8988T (cell line): ENCODE measurements at regions not wholly inside any gene's neighbourhood (a gene's known extent, or its start where the extent isn't known, plus 50 kb on each side); places are given as distances from the start of the nearest gene placed in this dataset.

Experiments used
- DNase-seq: peaks from one replicate; pipeline ENCODE4 v3.0.0; 2011

DNA sequence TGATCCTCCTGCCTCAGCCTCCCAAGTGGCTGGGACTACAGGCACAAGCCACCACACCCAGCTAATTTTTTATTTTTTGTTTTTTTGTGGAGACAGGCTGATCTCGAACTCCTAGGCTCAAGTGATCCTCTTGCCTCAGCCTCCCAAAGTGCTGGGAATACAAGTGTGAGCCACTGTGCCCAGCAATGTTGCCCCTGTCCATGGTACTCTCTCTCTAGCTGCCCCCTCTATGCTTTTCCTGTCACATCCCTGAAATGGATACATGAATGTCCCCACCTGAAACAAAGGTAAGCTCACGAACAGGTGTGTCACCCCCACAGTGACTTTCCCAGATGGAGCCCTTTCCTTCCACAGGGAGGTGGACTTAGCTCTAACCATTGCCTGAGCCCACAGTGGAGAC is 141.1 kb upstream of the MGMT start:
- DNase-seq = no peak

DNA sequence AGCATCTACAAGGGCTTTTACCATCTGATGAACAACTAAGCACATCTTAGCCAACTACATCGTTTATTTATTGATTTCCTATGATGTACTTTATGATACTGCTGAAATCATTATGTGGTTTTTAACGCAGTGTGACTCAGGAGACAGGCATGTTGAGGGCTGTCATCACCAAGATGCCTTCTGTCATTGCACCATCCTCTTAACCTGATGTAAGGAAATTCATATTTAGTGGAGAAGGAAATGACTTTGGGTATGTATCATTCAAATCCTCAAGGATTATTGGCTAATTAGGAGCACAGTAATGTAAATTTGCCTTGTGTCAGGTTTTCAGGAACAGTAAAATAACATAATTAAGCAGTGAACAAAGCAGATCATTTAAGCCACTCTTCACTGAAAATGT is 138.5 kb upstream of the MGMT start:
- no peak for DNase-seq

DNA sequence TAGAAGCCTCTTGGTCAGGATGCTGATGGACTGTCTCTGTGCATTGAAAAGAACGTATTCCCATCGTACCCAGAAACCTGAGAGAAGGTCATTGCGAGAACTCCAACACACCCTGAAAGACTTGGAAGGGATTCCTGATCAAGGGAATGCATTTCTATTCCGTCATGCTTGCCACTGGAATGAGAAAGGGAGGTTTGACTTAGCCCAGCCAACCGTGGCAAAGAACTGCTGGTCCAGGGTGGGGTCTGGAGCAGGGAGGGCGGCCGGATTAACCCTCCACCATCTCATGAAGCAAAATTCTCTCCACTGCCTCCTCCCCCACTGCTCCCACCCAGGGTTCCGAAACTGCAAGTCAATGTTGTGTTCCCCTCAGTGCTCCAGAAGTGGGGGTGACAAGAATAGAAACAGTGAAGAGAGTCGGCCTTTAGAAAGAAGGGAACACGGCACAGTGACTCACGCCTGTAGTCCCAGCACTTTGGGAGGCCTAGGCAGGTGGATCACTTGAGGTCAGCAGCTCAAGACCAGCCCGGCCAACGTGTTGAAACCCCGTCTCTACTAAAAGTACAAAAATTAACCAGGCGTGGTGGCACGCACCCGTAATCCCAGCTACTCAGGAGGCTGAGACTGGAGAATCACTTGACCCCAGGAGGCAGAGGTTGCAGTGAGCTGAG is 137.5 kb upstream of the MGMT start:
- no peak for DNase-seq

DNA sequence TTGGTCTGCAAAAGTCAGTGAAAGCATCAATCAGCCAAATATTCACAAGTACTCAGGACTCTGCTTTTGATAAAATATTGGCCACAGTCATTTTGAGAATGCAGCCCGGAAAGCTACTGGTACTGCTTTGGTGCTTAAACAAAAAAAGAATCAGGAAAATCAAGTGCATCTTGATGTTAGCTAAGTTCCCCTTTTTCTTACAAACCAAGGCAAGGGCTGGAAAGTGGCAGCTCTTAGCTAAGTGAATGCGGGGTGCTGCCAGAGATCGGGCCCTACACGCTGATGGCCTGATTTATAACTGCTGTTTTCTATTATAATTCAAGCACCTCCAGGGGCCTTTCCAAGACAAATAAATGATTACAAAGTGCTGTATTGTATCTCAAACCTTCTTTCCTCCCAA is 136.8 kb upstream of the MGMT start:
- no peak for DNase-seq

DNA sequence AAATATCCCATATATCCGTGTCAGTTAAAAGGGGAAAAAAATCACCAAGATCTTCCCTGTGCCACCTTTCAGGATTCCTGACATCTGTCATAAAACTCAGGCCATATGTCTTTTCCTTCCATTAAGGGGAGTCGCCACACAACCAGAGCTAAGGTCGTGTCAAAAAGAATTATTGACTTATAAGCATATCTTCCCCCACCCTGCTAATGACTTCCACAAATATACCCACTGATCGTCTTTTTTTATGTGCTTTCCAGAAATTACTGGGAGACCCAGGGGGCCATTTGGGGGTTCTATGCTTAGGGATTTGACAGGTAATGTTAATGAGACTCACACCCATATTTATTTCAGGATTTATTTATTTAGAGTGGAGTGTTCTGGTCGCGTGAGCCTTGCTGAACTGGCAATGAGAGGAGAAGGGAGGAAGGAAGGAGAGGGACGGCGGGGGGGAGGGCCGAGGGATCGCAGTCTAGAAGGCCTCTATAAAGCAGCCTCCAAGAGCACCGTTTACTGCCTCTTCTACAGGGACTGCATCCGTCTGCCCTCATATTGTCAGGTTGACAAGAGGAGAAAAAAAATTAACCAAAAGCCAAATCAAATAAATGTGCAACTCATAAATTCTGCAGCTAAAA is 135.7 kb upstream of the MGMT start:
- DNase-seq = no peak

DNA sequence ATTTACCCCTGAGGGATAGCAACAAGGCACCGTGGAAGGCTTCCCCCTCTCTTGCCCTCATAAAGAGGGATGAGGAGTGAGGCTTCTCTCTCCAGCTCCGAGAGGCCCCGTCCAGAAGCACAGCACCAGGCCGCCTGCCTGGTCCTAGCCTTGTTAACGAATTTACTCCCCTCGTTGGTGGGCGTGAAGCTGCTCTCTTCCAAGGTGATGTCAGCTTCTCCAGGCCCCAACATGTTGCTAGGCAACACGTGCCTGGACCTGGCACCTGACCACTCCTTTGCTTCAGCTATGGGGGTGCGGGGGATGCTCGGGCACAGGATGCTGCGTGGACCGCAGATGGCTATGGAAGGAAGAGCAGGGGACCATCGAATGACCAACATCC is 135.2 kb upstream of the MGMT start:
- DNase-seq = no peak

DNA sequence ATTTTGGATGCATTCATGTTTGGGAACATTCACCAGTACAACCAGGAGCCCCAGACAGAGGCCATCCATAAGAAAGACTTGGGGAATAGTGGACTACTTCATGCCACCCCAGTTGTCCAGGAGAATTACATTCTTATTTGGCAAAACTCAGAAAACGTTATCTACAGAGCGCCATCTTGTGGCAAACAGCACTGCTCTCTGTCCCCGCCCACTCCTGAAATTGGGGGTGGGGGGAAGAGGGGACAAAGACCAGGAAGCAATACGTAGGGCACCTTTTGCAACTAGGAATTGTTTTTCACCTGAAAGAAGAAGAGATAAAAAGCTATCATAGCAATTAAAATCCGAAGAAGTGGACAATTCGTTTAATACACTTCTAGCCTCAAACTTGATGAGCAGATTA is 134.6 kb upstream of the MGMT start:
- DNase-seq = no peak

DNA sequence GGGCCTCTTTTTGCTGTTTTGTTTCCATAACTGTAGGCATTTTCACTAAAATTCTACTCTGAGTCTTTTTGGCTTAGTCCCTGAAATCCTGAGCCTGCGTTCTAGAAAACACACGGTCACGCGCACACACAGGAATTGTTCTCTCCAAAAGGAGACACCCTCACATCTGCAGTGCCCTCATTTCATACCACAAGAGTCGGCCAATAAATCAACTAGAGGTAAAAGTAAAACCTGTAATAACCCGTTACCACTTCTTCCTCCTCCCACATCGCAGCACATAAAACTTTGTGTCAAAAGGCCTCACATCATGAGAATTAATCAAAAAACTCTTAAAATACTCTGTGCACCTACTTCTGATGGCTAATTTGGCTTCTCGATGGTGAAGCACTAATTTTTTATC is 133.3 kb upstream of the MGMT start:
- DNase-seq = no peak

DNA sequence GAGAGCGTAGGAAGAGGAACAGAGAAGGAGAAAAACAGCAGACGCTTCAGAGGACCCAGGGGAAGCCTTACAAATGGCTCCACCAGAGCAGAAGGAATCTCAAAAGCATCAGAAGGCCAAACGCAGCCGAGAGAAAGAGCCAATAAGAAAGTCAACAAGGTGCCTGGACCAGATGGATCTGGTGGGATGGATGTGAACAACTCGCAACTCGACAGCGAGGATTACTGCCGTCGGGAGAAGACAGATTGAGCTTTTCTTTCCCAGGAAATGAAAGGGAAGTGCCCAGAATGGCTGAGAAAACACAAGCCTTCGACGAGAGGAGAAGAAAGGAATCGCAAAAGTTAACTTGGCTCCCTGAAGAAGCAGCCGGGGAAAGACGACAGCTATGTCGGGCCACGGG is 132.8 kb upstream of the MGMT start:
- DNase-seq = no peak

DNA sequence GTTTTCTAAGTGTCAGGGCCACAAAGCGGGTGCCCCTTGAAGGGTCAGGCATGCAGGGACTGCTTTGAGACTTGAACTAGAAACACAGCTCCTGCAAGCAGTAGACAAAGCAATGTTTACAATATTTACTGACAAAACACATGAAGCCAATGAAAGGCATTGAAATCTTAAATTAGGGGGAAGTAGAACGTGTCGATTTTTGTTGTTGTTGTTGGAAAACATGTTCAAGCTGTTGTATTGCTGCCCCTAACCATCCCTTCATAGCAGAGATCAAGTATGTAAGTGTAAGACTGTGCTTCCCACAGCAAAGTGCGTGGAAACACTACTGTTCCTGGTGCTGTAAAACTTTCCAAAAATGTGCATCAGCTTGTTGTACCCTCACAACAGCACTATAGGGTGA is 131.6 kb upstream of the MGMT start:
- no peak for DNase-seq

DNA sequence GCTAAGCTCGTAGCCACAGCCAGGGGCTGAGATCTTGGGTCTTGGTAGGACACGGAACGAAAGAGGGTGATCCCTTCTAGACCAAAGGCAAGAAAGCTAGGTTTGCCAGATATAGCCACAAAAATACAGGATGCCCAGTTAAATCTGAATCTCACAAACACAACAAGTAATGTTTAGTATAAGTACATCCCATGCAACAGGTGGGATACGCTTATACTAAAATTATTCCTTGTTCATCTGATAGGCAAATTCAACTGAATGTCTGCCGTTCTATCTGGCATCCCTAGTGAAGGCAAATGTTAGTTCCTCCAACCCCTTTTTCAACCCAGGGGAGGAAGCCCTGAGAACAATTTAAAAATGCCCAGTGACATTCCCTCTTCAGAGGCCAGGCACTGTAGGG is 131.1 kb upstream of the MGMT start:
- DNase-seq = no peak

DNA sequence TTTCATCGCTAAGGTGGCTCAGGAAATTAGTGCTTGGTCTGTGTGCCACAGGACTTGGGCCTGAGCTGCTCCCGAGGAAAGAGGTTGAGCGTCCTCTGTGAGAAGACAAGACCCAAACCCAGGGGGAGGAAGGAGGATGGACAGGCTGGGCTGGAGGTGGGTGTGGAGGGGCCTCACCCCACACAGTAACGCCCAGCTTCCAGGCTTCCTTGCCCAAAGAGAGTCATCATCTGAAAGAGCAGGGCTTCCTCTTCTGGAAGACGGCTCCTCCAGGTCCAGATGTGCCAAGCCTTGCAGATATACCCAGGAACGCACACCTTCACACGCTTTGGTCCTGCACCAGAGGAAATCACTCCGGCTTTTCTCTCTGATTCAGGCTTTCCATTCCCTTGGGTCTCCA is 127.8 kb upstream of the MGMT start:
- no peak for DNase-seq

DNA sequence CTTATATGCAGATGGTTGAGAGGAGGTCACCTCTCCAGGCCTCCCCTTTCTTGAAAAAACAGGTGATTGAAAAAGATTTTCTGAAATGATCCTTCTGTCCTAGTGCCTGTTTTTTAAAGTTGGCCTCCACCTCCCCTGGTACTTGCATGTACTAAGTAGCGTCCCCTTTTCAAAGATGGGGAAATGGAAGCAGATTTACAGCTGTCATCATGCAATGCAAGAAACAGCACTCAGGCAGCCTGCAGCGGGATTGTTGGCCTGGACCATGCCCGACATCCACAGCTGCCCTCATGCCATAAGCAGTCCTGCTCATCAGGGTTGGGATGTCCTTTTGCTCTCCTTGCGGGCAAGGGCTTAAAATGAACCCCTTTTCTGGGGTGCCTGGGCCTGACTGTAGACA is 127.2 kb upstream of the MGMT start:
- no peak for DNase-seq

DNA sequence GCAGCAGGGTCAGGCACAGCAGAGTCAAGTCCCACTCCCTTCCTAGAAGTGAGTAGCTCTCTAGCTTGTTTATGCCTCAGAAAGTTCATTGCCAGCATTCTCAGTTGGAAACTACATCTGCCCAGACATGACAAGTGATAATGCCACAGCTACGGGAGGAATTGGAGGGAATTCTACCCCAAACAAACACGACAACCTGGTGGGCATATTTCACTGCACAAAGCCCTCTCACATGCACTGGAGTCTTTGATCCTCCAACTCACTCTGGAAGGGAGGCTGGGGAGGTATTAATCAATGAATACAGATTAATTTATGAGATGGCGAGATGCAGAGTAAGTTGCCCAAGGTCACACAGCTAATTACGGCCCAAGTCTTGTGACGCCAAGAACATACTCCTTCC is 126.0 kb upstream of the MGMT start:
- DNase-seq = no peak

DNA sequence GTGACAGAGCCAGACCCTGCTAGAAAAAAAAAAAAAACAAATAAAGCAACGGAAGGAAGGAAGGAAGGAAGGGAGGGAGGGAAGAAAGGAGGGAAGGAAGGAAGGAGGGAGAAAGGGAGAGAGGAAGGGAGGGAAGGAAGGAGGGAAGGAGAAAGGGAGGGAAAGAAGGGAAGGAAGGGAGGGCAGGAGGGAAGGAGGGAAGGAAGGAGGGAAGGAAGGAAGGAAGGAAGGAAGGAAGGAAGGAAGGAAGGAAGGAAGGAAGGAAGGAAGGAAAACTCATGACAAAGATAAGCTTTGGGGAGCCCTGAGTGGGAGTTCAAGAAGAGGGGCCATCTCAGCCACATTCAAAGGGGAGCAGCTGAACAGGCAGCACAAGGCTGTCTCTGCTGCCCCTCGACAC is 124.7 kb upstream of the MGMT start:
- no peak for DNase-seq

DNA sequence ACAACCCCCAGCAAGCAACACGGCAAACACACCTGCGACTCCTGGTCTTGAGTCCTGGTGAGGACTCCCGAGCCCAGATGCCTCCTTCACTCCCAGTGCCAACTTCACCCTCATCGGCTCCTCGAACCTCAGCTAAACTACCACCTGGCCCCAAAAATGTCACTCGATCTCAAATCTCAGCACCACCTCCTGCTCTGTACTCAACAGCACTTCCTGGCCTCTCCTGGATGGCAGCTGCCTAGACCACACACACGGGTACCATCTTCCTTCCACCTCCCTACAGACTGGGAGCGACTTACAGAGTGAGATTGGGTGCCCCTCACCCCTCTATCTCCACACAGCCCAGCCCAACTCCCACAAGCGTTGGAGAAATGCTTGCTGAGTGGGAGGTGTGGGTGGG is 123.9 kb upstream of the MGMT start:
- DNase-seq = no peak

DNA sequence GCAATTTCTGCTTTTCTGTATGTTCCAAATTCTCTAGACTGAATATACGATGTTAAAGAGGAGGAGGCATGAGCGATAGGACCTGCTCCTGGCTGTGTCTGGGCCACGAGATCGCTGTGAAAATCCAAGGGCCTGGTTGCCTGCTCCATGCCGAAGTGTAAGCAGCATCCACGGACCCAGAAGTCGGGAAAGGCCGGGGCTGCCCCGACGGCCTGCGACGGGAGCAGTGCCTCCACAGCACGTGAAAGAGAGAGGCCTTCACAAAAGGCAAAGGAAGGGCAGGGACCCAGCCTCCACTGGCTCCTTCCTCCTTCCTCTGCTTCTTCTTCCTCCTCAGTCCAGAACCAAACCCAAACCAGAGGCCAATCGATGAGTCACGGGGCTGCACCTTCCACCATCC is 122.9 kb upstream of the MGMT start:
- DNase-seq = no peak

DNA sequence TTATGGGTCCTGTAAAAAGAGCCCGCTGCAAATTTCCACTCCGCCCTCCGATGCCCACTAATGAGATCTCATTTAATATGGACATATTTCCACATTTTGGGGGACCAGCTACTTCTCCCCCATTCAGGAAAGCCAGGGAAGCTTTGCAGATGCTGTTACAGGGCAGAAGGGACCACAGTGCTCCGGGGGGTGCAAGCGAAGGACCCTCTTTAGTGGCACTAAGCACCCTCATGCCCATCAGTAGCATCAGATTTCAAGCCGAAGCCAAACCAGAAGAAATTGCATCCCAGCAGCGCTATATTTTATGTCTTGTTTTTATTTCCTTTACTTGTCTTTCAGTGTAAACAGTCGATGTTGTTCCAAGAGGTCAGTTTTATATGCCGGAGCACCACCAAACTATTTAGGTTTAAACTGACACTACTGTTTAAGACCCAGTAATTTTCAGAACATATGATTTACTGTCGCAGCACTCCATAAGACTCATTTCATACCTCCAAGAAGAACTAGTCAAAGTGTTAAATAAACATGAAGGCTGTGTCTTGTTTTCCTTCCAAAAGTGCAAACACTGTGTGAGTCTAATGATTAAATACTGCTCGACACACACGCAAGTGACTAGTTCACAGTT is 122.2 kb upstream of the MGMT start:
- no peak for DNase-seq

DNA sequence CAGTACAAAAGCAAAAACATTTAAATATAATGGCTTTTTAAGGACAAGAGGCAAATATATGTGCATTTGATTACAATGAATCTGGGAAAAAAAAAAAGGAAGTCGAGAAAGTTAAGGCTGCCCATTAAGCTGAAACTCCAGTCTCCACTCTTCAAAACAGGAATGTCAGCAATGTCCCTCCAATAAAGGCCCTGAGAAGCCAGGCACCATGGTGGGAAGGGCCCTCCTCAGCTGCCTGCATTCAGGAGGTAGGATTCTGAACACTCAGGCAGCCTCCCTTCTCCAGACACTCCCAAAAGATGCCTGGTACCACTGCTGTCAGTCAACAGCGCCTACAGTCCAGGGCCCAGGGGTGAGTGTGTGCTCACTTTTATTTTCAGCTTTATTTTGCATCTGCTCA is 121.3 kb upstream of the MGMT start:
- no peak for DNase-seq

DNA sequence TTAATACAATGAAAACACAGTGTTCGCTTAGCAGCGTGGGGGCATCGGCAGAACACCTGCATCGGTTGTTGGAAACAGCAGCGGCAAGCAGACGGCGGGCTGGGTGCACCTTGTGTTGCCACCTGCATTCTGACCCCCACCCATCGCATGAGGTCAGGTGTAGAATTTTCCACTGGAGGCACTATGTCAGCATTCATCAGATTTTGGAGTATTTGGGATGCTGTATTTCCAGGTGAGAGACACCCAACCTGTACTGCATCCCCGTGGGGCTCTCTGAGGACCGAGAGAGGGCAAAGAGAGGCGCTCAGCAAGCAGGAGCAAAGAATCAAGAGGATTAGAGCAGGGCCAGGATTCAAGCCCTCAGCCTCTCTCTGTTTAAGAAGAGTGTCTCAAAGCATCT is 116.4 kb upstream of the MGMT start:
- no peak for DNase-seq

DNA sequence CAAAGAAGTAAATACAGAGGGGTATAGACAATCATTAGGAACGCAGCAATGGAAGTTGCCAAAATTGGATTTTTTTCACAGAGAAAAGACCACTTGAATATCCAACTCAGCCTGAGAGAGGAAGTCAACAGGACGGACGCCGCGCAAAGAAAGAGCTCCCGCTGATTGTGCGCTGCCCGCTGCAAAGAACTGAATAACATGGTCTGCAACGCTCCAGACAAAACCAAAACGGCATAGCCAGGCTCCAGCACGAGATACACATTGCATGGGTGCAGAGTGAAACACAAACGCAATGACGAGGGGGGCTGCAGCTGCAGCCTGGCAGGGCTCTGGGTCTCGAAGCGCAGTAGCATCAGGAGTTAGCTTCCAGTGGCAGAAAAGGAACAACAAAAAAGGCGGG is 113.9 kb upstream of the MGMT start:
- DNase-seq = no peak

DNA sequence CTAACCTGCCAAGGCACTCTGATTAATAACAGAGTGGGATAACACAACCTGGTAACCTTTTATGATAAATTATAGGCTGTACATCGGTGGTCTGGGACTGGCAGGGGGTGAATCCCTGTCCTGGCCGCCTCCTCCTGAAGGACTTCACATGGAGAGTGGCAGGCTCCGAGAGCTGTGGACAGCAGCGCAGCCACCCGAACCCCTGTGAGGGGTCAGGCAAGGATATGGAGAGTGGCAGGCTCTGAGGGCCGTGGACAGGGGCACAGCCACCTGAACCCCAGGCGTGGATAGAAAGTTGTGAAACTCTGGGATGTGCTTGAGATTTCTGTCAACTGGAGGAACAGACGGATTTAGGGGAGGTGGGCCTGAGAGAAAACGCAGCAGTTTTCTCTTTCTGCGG is 107.0 kb upstream of the MGMT start:
- no peak for DNase-seq

DNA sequence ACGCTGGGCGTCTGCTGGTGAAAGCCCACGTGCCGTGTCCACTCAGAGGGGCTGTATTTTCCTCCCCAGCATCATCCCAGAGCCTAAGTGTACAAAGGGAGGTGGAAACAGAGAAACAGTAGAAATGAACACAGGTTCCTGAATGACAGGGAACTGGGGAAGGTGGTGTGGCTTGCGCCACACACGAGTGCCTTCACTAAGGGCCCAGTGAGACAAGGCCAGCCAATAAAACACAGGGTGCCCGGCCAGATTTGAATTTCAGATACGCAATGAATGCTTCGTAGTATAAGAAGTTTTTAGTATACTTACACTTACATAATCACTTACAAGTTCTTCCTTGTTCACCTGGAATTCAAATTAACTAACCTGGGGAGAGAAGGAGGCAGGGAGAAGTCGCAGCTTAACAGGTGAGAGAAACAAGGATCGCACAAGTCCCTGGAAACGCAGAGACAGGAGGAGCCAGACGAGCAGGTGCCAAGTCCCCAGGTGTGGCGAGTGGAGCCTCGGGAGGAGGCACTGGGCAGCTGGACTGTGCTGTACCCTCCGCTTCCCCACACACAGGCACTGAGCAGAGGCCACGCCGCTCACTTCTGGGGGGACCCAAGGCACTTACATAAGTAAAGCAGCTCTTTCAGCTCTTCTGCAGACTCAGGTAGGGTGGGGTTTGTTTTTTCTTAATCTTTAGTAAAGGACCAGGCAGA is 105.2 kb upstream of the MGMT start:
- no peak for DNase-seq

DNA sequence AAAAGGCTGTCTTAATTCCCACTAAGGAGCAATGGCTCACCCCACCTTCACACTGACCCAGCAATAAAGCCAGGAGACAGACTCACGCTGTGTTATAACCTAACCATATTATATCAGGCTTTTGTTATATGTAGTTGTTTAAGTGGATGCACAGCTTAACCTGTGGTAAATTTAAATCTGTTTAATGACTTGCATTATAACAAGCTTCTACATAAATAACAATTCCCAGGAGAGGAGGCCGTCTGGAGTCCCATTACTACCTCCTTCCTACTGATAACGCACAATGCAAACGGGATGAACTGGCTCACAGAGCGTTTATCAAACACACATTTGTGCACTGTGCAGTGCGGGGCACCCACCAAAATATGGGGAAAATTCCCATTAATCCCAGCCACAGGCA is 102.1 kb upstream of the MGMT start:
- no peak for DNase-seq
